Lower leg skin (tissue), 3 donors: ENCODE measurements at regions not wholly inside any gene's neighbourhood (a gene's known extent, or its start where the extent isn't known, plus 50 kb on each side); places are given as distances from the start of the nearest gene placed in this dataset.

Source experiments
- CTCF ChIP-seq, 3 donors: fragments of 450-650 bp; IDR thresholded peaks; one replicate each; pipeline ENCODE4 v1.5.1; 2016; ENCODE audit warnings: antibody characterized with exemption in 3 of 3, mild to moderate bottlenecking in 3 of 3, moderate library complexity in 2 of 3
- POLR2A ChIP-seq, 2 donors: fragments of 450-650 bp; IDR thresholded peaks; one replicate each; pipeline ENCODE4 v1.6.1; 2016 to 2017; ENCODE audit warnings: antibody characterized with exemption in 2 of 2, mild to moderate bottlenecking in 1 of 2, moderate library complexity in 1 of 2

- no peak for TF ChIP-seq CTCF (IDR thresholded peaks at IDR 0.05)
- TF ChIP-seq POLR2A (IDR thresholded peaks at IDR 0.05), result no peak
Measured at GRCh38 chr2:47721296-47721695, 61.6 kb upstream of the MSH6 start.
